ENCODE measurements at regions not wholly inside any gene's neighbourhood (a gene's known extent, or its start where the extent isn't known, plus 50 kb on each side); places are given as distances from the start of the nearest gene placed in this dataset.

GRCh38 chr6:126620719-126621118 is 280.8 kb downstream of the CENPW start:
- TF ChIP-seq CTCF (IDR thresholded peaks at IDR 0.05) = no peak
- no peaks in the 10 kb centered on the region for H3K36me3 Mint-ChIP-seq
- H3K4me3 Mint-ChIP-seq = no peak overlapping the region
- H3K27ac Mint-ChIP-seq = no peak overlapping the region
- Histone ChIP-seq H3K27ac (ENCODE audit: low read length) (no peak overlapping the region), H3K36me3 (ENCODE audit: control insufficient read depth, insufficient read depth, low read length) (no peaks in the 10 kb centered on the region), H3K27me3 (ENCODE audit: control insufficient read depth, insufficient read depth, low read length) (no peaks in the 10 kb centered on the region), H3K9me3 (ENCODE audit: control insufficient read depth, insufficient read depth, low read length) (no peaks in the 10 kb centered on the region), H3K4me1 (ENCODE audit: control insufficient read depth, insufficient read depth, low read length) (no peaks in the 10 kb centered on the region), H3K4me3 (ENCODE audit: low read length) (no peak overlapping the region)
- intact Hi-C loops (cut with micrococcal nuclease) = no loop called here
- H3K9me3 Mint-ChIP-seq = peaks cover 3 to 9% of the 10 kb centered on the region in 2 donors
- no peak for ATAC-seq
- H3K27me3 Mint-ChIP-seq (ENCODE audit: low read depth in 2 of 2) = no peaks in the 10 kb centered on the region
- no peak for DNase-seq
- no peaks in the 10 kb centered on the region for H3K4me1 Mint-ChIP-seq
- no CpG with 5 or more reads among the region's 1 CpG for WGBS (ENCODE audit: insufficient coverage)

DNA sequence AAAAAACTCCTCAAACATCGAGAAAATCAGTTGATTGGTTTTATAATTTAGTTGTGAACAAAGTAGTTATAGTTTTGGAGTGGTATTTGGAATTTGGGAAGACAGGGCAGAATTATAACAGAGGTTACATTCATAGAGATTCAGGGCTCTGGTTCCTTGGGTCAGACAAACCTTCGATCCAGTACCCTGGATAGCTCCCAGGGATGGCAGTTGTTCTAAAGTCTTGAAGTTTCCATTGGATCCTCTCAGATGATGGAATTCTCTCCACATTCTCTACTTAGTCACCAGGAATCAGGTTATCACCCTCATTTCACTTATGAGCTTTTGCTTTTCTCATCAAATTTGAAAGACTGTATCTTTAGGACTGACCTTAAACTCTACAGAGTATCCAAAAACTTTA is 285.1 kb downstream of the CENPW start:
- Histone ChIP-seq H3K27me3 (ENCODE audit: control insufficient read depth, insufficient read depth, low read length) (no peaks in the 10 kb centered on the region), H3K36me3 (ENCODE audit: control insufficient read depth, insufficient read depth, low read length) (no peaks in the 10 kb centered on the region), H3K4me3 (ENCODE audit: low read length) (no peak overlapping the region), H3K4me1 (ENCODE audit: control insufficient read depth, insufficient read depth, low read length) (no peaks in the 10 kb centered on the region), H3K9me3 (ENCODE audit: control insufficient read depth, insufficient read depth, low read length) (no peaks in the 10 kb centered on the region), H3K27ac (ENCODE audit: low read length) (no peak overlapping the region)
- 64% methylated on average over 2 of the region's 2 CpGs for WGBS (ENCODE audit: insufficient coverage)
- Mint-ChIP-seq H3K27me3 (ENCODE audit: low read depth in 2 of 2) (no peaks in the 10 kb centered on the region), H3K4me1 (no peaks in the 10 kb centered on the region), H3K27ac (no peak overlapping the region), H3K36me3 (no peaks in the 10 kb centered on the region), H3K9me3 (peaks cover 4 to 9% of the 10 kb centered on the region in 2 donors), H3K4me3 (no peak overlapping the region)
- ATAC-seq (no peak), DNase-seq (no peak)
- intact Hi-C loops (cut with micrococcal nuclease) = no loop called here
- no peak for TF ChIP-seq CTCF (IDR thresholded peaks at IDR 0.05)

DNA sequence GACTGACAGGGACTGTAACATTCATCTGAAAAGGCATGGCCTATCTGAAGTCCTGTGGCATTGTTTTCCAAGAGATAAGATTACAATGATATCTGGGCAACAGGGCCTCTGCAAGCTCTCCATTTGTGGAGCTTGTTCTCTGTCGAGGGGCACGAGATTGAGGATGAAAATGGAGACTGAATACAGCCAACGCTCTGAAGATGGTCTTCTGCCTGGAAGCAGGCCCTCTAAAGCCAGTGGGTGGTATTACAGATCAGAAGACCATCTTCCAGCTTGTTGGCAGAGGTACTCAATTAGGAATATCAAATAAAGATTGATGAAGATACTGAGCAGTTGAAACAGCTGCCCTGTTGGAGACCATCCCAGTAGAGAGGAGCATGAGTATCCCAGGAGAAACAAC is 288.2 kb downstream of the CENPW start:
- H3K27ac ChIP-seq (ENCODE audit: low read length) = no peak overlapping the region
- no peaks in the 10 kb centered on the region for H3K27me3 ChIP-seq (ENCODE audit: control insufficient read depth, insufficient read depth, low read length)
- DNase-seq (no peak), ATAC-seq (no peak)
- Mint-ChIP-seq H3K27ac (no peak overlapping the region), H3K27me3 (ENCODE audit: low read depth in 2 of 2) (no peaks in the 10 kb centered on the region), H3K9me3 (peaks cover 5% of the 10 kb centered on the region in 2 donors), H3K4me1 (no peaks in the 10 kb centered on the region), H3K36me3 (no peaks in the 10 kb centered on the region), H3K4me3 (no peak overlapping the region)
- H3K9me3 ChIP-seq (ENCODE audit: control insufficient read depth, insufficient read depth, low read length) = no peaks in the 10 kb centered on the region
- no peaks in the 10 kb centered on the region for H3K4me1 ChIP-seq (ENCODE audit: control insufficient read depth, insufficient read depth, low read length)
- no peaks in the 10 kb centered on the region for H3K36me3 ChIP-seq (ENCODE audit: control insufficient read depth, insufficient read depth, low read length)
- H3K4me3 ChIP-seq (ENCODE audit: low read length) = no peak overlapping the region
- intact Hi-C loops (cut with micrococcal nuclease) = no loop called here
- 55% methylated on average over 3 of the region's 3 CpGs for WGBS (ENCODE audit: insufficient coverage)
- TF ChIP-seq CTCF (IDR thresholded peaks at IDR 0.05) = no peak

GRCh38 chr6:126631363-126631762 is 291.4 kb downstream of the CENPW start:
- Histone ChIP-seq H3K4me1 (ENCODE audit: control insufficient read depth, insufficient read depth, low read length) (no peaks in the 10 kb centered on the region), H3K9me3 (ENCODE audit: control insufficient read depth, insufficient read depth, low read length) (no peaks in the 10 kb centered on the region), H3K36me3 (ENCODE audit: control insufficient read depth, insufficient read depth, low read length) (no peaks in the 10 kb centered on the region), H3K27ac (ENCODE audit: low read length) (no peak overlapping the region), H3K4me3 (ENCODE audit: low read length) (no peak overlapping the region), H3K27me3 (ENCODE audit: control insufficient read depth, insufficient read depth, low read length) (no peaks in the 10 kb centered on the region)
- Mint-ChIP-seq H3K36me3 (no peaks in the 10 kb centered on the region), H3K4me1 (no peaks in the 10 kb centered on the region), H3K4me3 (no peak overlapping the region), H3K27ac (no peak overlapping the region), H3K9me3 (peaks cover 0 to 5% of the 10 kb centered on the region in 2 donors), H3K27me3 (ENCODE audit: low read depth in 2 of 2) (no peaks in the 10 kb centered on the region)
- DNase-seq (no peak), ATAC-seq (no peak)
- intact Hi-C loops (cut with micrococcal nuclease) = no loop called here
- TF ChIP-seq CTCF (IDR thresholded peaks at IDR 0.05) = no peak
- WGBS (ENCODE audit: insufficient coverage) = 88% methylated on average over 2 of the region's 2 CpGs
